Thyroid gland (tissue), 4 donors: ENCODE measurements at regions not wholly inside any gene's neighbourhood (a gene's known extent, or its start where the extent isn't known, plus 50 kb on each side); places are given as distances from the start of the nearest gene placed in this dataset.
A peak's percentile ranks its signal among the peaks of the same experiment; 100 is the strongest.

Source experiments
- DNase-seq, 2 donors: peaks; one replicate each; pipeline ENCODE4 v3.0.0-alpha.2; 2019
- H3K27ac ChIP-seq, 3 donors: fragments of 200-600 bp; sonication (generic); 1 replicate in 2 of 3; 2 replicates in 1 of 3; pipeline ENCODE4 v1.5.1; 2016 to 2019; ENCODE audit warnings: mild to moderate bottlenecking in 1 of 3, moderate library complexity in 1 of 3
- H3K27me3 ChIP-seq: fragments of 200-600 bp; sonication (generic); one replicate; pipeline ENCODE4 v1.5.1; 2019
- H3K36me3 ChIP-seq, 2 donors: fragments of 200-600 bp; sonication (generic); one replicate each; pipeline ENCODE4 v1.5.1; 2016 to 2019
- H3K4me1 ChIP-seq, 2 donors: fragments of 200-600 bp; sonication (generic); one replicate each; pipeline ENCODE4 v1.5.1; 2017 to 2019
- H3K4me3 ChIP-seq, 3 donors: fragments of 200-600 bp; sonication (generic); replicated peaks in 1 of 3; 1 replicate in 2 of 3; 2 replicates in 1 of 3; pipeline ENCODE4 v1.5.1; 2016; ENCODE audit warnings: mild to moderate bottlenecking in 1 of 3
- H3K9me3 ChIP-seq: fragments of 200-600 bp; sonication (generic); one replicate; pipeline ENCODE4 v1.5.1; 2017
- POLR2A ChIP-seq, 2 donors: fragments of 450-650 bp; IDR thresholded peaks; one replicate each; pipeline ENCODE4 v1.6.1; 2017; ENCODE audit warnings: antibody characterized with exemption in 2 of 2, mild to moderate bottlenecking in 2 of 2, moderate library complexity in 1 of 2
- WGBS, 2 donors: methylation state at CpG; one replicate each; pipeline ENCODE4 v1.1.5; 2017; 5-methylcytosine and 5-hydroxymethylcytosine counted together
- intact Hi-C: fragments of 100-400 bp; cut with DNase I; formaldehyde crosslinking; loops from one replicate; pipeline ENCODE4 v1.15.1; 2023
- TF ChIP-seq, protein P1 (sequence below), 6 experiments: fragments of 200-600 bp in 3 of 6; fragments of 450-650 bp in 3 of 6; sonication (generic) in 3 of 6; IDR thresholded peaks; one replicate each; pipeline ENCODE4 v1.5.1; 2016 to 2019; ENCODE audit warnings: antibody characterized with exemption in 6 of 6, mild to moderate bottlenecking in 2 of 6, inconsistent platforms in 1 of 6, moderate library complexity in 1 of 6

DNA sequence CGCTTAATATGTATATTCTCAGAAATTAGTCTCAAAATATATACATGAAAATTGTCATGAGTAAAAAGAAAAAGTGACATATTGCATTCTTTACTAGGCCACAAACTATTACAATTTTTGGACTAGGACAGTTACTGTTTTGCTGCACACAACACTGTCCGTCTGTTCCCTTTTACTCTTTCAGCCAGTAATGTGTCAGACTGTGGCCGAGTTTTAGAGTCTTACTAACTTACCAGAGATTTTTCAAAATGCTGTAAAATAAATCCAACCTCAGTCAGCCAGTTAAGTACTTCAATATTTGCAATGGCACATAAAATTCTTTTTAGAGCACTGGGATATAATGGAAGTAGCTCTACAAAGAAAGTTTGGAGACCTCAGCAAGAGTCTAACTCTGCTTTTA, 380.3 kb upstream of the IL12A start:
- Histone ChIP-seq H3K36me3 (no peaks in the 10 kb centered on the region), H3K27me3 (no peaks in the 10 kb centered on the region), H3K4me3 (no peak overlapping the region), H3K27ac (no peak overlapping the region), H3K9me3 (no peaks in the 10 kb centered on the region), H3K4me1 (peaks cover 0 to 8% of the 10 kb centered on the region in 2 donors)
- no peak for DNase-seq
- TF ChIP-seq, protein P1, sequence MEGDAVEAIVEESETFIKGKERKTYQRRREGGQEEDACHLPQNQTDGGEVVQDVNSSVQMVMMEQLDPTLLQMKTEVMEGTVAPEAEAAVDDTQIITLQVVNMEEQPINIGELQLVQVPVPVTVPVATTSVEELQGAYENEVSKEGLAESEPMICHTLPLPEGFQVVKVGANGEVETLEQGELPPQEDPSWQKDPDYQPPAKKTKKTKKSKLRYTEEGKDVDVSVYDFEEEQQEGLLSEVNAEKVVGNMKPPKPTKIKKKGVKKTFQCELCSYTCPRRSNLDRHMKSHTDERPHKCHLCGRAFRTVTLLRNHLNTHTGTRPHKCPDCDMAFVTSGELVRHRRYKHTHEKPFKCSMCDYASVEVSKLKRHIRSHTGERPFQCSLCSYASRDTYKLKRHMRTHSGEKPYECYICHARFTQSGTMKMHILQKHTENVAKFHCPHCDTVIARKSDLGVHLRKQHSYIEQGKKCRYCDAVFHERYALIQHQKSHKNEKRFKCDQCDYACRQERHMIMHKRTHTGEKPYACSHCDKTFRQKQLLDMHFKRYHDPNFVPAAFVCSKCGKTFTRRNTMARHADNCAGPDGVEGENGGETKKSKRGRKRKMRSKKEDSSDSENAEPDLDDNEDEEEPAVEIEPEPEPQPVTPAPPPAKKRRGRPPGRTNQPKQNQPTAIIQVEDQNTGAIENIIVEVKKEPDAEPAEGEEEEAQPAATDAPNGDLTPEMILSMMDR (IDR thresholded peaks at IDR 0.05), result no peak
- TF ChIP-seq POLR2A (IDR thresholded peaks at IDR 0.05), result no peak
- intact Hi-C loops, result no loop called here
- 87% methylated on average over 3 of the region's 3 CpGs for WGBS, 2 donors

DNA sequence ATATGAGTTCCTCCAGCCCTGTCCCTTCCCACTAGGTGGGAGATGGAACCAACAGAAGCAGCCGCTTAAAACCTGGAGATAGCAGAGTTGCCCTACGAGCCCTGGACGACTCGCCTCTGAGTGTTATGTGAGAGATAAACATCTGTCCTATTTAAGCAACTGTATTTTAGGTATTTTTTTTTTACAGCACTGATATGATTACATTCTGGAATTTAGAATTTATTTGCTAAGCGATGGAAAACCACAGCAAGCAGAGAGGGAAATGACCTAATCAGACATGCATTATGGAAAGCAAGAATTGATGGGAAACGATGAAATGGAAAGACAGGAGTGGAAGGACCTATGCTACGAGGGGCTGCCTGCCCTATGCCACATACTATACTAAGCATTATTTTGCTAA, 379.0 kb upstream of the IL12A start:
- no peak for DNase-seq
- Histone ChIP-seq H3K36me3 (no peaks in the 10 kb centered on the region), H3K9me3 (no peaks in the 10 kb centered on the region), H3K4me1 (peaks cover 0 to 2% of the 10 kb centered on the region in 2 donors), H3K27me3 (no peaks in the 10 kb centered on the region), H3K27ac (no peak overlapping the region), H3K4me3 (no peak overlapping the region)
- intact Hi-C loops, result loop anchor here (10.0 kb wide), 1 partner anchor 195 kb away; no protein-coding TSS in a partner anchor
- TF ChIP-seq, protein P1 (IDR thresholded peaks at IDR 0.05), result no peak
- no peak for TF ChIP-seq POLR2A (IDR thresholded peaks at IDR 0.05)
- 86 to 90% methylated on average over 7 of the region's 7 CpGs for WGBS, 2 donors

DNA sequence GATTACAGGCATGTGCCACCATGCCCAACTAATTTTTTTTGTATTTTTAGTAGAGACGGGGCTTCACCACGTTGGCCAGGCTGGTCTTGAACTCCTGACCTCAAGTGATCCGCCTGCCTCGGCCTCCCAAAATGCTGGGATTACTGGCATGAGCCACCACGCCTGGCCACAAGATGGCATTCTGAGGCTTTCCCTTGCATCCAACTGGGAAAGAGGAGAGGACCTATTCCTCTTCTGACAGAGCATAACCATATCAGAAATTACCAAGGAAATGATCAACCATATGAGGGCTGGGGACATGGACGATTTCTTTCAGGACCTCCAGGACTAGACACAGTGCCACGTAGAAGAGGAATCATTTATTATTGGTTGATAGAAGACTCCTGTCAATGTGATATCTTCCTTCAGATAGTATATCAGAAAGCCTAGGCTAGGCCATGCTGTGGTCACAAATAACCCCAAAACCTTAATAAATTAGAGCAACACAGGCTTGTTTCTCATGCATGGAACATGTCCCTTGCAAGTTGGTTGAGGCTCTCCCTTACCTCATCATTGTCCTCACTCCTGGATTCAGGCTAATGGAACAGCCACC, 372.3 kb upstream of the IL12A start:
- intact Hi-C loops, result loop anchor here (10.0 kb wide), 1 partner anchor 188 kb away; no protein-coding TSS in a partner anchor
- Histone ChIP-seq H3K4me3 (no peak overlapping the region), H3K27ac (no peak overlapping the region), H3K27me3 (no peaks in the 10 kb centered on the region), H3K4me1 (no peaks in the 10 kb centered on the region), H3K36me3 (no peaks in the 10 kb centered on the region), H3K9me3 (no peaks in the 10 kb centered on the region)
- 54 to 57% methylated on average over 7 of the region's 7 CpGs for WGBS, 2 donors
- DNase-seq, result peak; percentile 3 to 29
- TF ChIP-seq, protein P1 (IDR thresholded peaks at IDR 0.05), result peak in 4 of 6 experiments; percentile 15 to 43 (median 22)
- TF ChIP-seq POLR2A (IDR thresholded peaks at IDR 0.05), result no peak

DNA sequence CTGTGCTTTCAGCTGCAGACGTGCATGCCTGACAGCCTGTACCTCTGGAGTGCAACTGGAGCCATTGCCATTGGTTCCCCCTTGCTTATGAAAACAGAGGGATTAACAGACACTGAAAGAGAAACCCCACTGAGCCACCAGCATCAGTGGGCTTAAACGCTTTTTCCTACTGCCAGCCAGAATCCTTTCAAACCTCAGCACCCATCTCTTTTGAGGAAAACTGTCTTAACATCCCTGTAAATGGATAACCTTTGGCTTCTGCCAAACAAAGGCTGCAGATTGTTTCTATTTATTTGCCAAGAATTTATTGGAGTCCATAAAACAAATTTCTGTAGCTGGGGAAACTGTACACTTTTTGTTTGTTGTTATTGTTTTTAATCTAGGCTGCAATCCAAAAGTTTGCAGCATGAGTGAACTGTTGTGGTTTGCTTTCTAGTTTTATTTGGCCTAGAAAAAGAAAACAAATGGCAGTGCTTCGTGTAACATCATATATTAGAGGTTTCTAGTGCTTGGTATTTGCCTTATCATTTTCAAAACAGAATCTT, 369.2 kb upstream of the IL12A start:
- no peaks in the 10 kb centered on the region for H3K27me3 ChIP-seq
- no peak overlapping the region for H3K4me3 ChIP-seq
- H3K4me1 ChIP-seq, result no peaks in the 10 kb centered on the region
- 14 to 21% methylated on average over 3 of the region's 3 CpGs for WGBS, 2 donors
- H3K27ac ChIP-seq, result no peak overlapping the region
- peak; percentile 6 to 18 for DNase-seq
- H3K9me3 ChIP-seq, result no peaks in the 10 kb centered on the region
- no peak for TF ChIP-seq POLR2A (IDR thresholded peaks at IDR 0.05)
- TF ChIP-seq, protein P1 (IDR thresholded peaks at IDR 0.05), result no peak
- intact Hi-C loops, result loop anchor here (10.0 kb wide), 1 partner anchor 185 kb away; no protein-coding TSS in a partner anchor
- no peaks in the 10 kb centered on the region for H3K36me3 ChIP-seq

DNA sequence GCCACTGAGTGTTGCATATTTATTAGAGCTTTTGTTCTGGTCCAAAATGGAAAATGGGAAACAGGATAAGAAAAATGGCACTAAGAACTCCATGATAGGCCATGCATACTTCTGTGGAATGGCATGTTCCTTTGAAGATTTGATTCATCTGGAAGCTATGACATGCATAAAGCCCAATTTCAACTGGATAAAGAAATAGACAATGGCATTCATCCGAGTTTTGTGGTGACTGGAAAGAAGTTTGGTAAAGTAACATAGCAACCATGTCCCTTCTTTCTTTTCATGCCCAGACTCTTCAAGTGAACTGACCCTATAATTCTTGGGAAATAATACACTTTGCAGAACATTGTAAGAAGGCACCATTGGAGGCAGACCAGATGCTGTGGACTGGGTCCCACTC, 368.4 kb upstream of the IL12A start:
- intact Hi-C loops, result no loop called here
- 88 to 97% methylated on average over 1 of the region's 1 CpG for WGBS, 2 donors

More for the DNA sequence above, 368.4 kb upstream of the IL12A start:
- Histone ChIP-seq H3K27me3 (no peaks in the 10 kb centered on the region), H3K9me3 (no peaks in the 10 kb centered on the region), H3K36me3 (no peaks in the 10 kb centered on the region), H3K27ac (no peak overlapping the region), H3K4me1 (no peaks in the 10 kb centered on the region), H3K4me3 (no peak overlapping the region)
- no peak for TF ChIP-seq POLR2A (IDR thresholded peaks at IDR 0.05)
- TF ChIP-seq, protein P1 (IDR thresholded peaks at IDR 0.05), result no peak
- no peak for DNase-seq
